Endothelial cell of umbilical vein (primary cell): ENCODE measurements at regions not wholly inside any gene's neighbourhood (a gene's known extent, or its start where the extent isn't known, plus 50 kb on each side); places are given as distances from the start of the nearest gene placed in this dataset.

Experiments
- BruUV-seq: library from RNA; stranded (reverse); fragments of 400-500 nt; replicated peaks from 2 replicates; lab custom pipeline; 2021; lab: Mats Ljungman, UMichigan
- CTCF ChIA-PET: fragments of 300-600, 350-600 bp; sonication (Branson Sonifier 250); formaldehyde crosslinking; loops from one replicate; lab custom pipeline; 2021; ENCODE audit warnings: antibody characterized with exemption, inconsistent platforms; lab: Charles Lee
- POLR2A ChIA-PET: fragments of 300-600, 350-600 bp; sonication (Branson Sonifier 250); formaldehyde crosslinking; loops from one replicate; lab custom pipeline; 2021; ENCODE audit warnings: antibody characterized with exemption, inconsistent platforms; lab: Charles Lee
- DNase-seq: peaks from one replicate; pipeline ENCODE4 v3.0.0-alpha.2; 2011; ENCODE audit warnings: low read depth, low spot score
- FAIRE-seq: peaks from 2 replicates; lab custom pipeline; 2011; peaks lifted over from hg19 to GRCh38; lab: Jason Lieb, UNC
- H2AFZ ChIP-seq: 2 replicates; pipeline ENCODE4 v1.6.0; 2012; ENCODE audit warnings: low read depth, low read length, control low read depth, inconsistent platforms
- H3K27ac ChIP-seq: 2 replicates; pipeline ENCODE4 v1.5.1; 2011; ENCODE audit warnings: low read depth, mild to moderate bottlenecking, control low read depth, low read length, moderate library complexity; ENCODE audit not compliant: insufficient read depth
- H3K27me3 ChIP-seq, 2 experiments: 2 replicates each; pipeline versions ENCODE4 v1.6.0 to v1.6.1; 2011; ENCODE audit warnings: low read length in 2 of 2, mixed read lengths in 1 of 2; ENCODE audit not compliant: control insufficient read depth in 2 of 2, insufficient read depth in 2 of 2
- H3K36me3 ChIP-seq, 2 experiments: 2 replicates in 1 of 2; 3 replicates in 1 of 2; pipeline ENCODE4 v1.5.1; 2011; ENCODE audit warnings: low read length in 2 of 2, mild to moderate bottlenecking in 1 of 2, moderate library complexity in 1 of 2; ENCODE audit not compliant: control insufficient read depth in 2 of 2, insufficient read depth in 2 of 2; ENCODE audit errors: extremely low read depth in 1 of 2
- H3K4me1 ChIP-seq: 3 replicates; pipeline ENCODE4 v1.5.1; 2011; ENCODE audit warnings: mild to moderate bottlenecking, low read length; ENCODE audit not compliant: control insufficient read depth, insufficient read depth; ENCODE audit errors: extremely low read depth
- H3K4me2 ChIP-seq: 2 replicates; pipeline ENCODE4 v1.6.1; 2011; ENCODE audit warnings: low read length, control low read depth, mixed read lengths; ENCODE audit not compliant: insufficient read depth
- H3K4me3 ChIP-seq, 3 experiments: fragments of 200-600 bp in 1 of 3; sonication (generic), shearing (Covaris generic) in 1 of 3; replicated peaks in 1 of 3; 2 replicates each; pipeline ENCODE4 v1.5.1; 2011 to 2016; ENCODE audit warnings: control low read depth in 3 of 3, low read length in 3 of 3, mild to moderate bottlenecking in 2 of 3, inconsistent platforms in 1 of 3, low read depth in 1 of 3, moderate library complexity in 1 of 3; ENCODE audit not compliant: insufficient read depth in 1 of 3
- H3K79me2 ChIP-seq: 2 replicates; pipeline ENCODE4 v1.6.0; 2012; ENCODE audit warnings: low read length, inconsistent platforms; ENCODE audit not compliant: control insufficient read depth, insufficient read depth
- H3K9ac ChIP-seq: replicated peaks from 2 replicates; pipeline ENCODE3; 2011; ENCODE audit warnings: low read length, control low read depth; ENCODE audit not compliant: insufficient read depth; ENCODE audit errors: extremely low read depth
- H3K9me1 ChIP-seq: replicated peaks from 3 replicates; pipeline ENCODE4 v1.6.0; 2011; ENCODE audit warnings: mild to moderate bottlenecking, low read length; ENCODE audit not compliant: control insufficient read depth, insufficient read depth; ENCODE audit errors: extremely low read depth
- H3K9me3 ChIP-seq: replicated peaks from 2 replicates; pipeline ENCODE4 v1.5.1; 2012; ENCODE audit warnings: low read length, inconsistent platforms; ENCODE audit not compliant: control insufficient read depth, insufficient read depth
- H4K20me1 ChIP-seq: replicated peaks from 2 replicates; pipeline ENCODE3; 2011; ENCODE audit warnings: mild to moderate bottlenecking, low read length; ENCODE audit not compliant: control insufficient read depth, insufficient read depth; ENCODE audit errors: extremely low read depth
- EZH2 ChIP-seq: IDR thresholded peaks from 2 replicates; pipeline ENCODE4 v1.6.1; 2012; ENCODE audit warnings: borderline replicate concordance, low read depth, mild to moderate bottlenecking, moderate library complexity, low read length, inconsistent platforms; ENCODE audit not compliant: severe bottlenecking
- FOS ChIP-seq: IDR thresholded peaks from 2 replicates; pipeline ENCODE4 v1.6.1; 2011; ENCODE audit warnings: mild to moderate bottlenecking, low read length, moderate library complexity, borderline replicate concordance; ENCODE audit not compliant: insufficient read depth
- GATA2 ChIP-seq: IDR thresholded peaks from 2 replicates; pipeline ENCODE4 v1.7.0; 2011; ENCODE audit warnings: low read depth, mild to moderate bottlenecking, moderate library complexity, mixed read lengths, low read length; ENCODE audit not compliant: insufficient read length, insufficient read depth
- JUN ChIP-seq: IDR thresholded peaks from 2 replicates; pipeline ENCODE4 v1.6.1; 2011; ENCODE audit warnings: borderline replicate concordance, low read depth; ENCODE audit not compliant: insufficient read length, insufficient read depth
- MYC ChIP-seq: IDR thresholded peaks from one replicate; pipeline ENCODE4 v1.6.1; 2011; ENCODE audit warnings: mild to moderate bottlenecking, low read depth, low read length
- POLR2A ChIP-seq: IDR thresholded peaks from 2 replicates; pipeline ENCODE4 v1.6.1; 2012; ENCODE audit warnings: low read depth, mild to moderate bottlenecking, control low read depth, low read length
- POLR2AphosphoS5 ChIP-seq: IDR thresholded peaks from 2 replicates; pipeline ENCODE4 v1.6.1; 2012; ENCODE audit warnings: low read depth, mild to moderate bottlenecking, control low read depth, low read length, moderate library complexity; ENCODE audit not compliant: insufficient read depth
- dilution Hi-C: fragments of 300-500 bp; cut with MboI; formaldehyde crosslinking; loops from one replicate; pipeline ENCODE4 v1.15.0; 2019; ENCODE audit warnings: low sequenced_read_pairs; ENCODE audit not compliant: extremely low pct_ligation_motif_present
- intact Hi-C: fragments of 100-400 bp; cut with micrococcal nuclease; formaldehyde crosslinking; loops from one replicate; pipeline ENCODE4 v1.10.0; 2022
- TF ChIP-seq, protein P1 (sequence below): IDR thresholded peaks from 2 replicates; pipeline ENCODE4 v1.6.1; 2011; ENCODE audit not compliant: insufficient read depth, insufficient read length
- TF ChIP-seq, protein P2 (sequence below), 2 donors: IDR thresholded peaks; 1 replicate in 1 of 2; 2 replicates in 1 of 2; pipeline ENCODE4 v1.5.1; 2011; ENCODE audit warnings: low read length in 2 of 2, mild to moderate bottlenecking in 2 of 2, moderate library complexity in 2 of 2, control low read depth in 1 of 2, inconsistent platforms in 1 of 2, low read depth in 1 of 2; ENCODE audit not compliant: insufficient read depth in 1 of 2; ENCODE audit errors: extremely low read depth in 1 of 2

DNA sequence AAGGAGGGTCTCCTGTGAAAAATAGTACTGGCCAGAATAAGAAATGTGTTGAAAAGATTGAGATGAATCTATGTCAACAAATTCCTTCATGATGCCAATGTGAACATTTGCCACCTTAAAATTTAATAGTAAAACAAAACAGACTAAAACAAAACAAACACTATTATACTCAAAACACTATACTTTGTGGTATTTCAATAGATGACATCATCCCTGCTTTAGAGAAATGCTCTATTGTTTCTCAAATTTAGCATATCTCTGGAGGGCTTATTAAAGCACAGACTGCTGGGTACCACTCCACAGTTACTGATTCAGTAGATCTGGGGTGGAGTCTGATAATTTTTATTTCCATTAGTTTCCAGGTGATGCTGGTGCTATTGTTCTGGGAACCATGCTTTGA, 579.4 kb upstream of the FAM98A start:
- H3K27ac ChIP-seq, result no peak overlapping the region
- ChIA-PET POLR2A (no interaction called here), CTCF (no interaction called here)
- no peaks in the 10 kb centered on the region for H3K9me3 ChIP-seq
- H3K4me3 ChIP-seq, result no peak overlapping the region
- H3K4me1 ChIP-seq, result no peaks in the 10 kb centered on the region
- H3K27me3 ChIP-seq, result no peaks in the 10 kb centered on the region
- H3K36me3 ChIP-seq, result no peaks in the 10 kb centered on the region
- no peak for FAIRE-seq
- no TSS peak for BruUV-seq
- H3K79me2 ChIP-seq, result no peaks in the 10 kb centered on the region
- H3K4me2 ChIP-seq, result no peak overlapping the region
- H3K9me1 ChIP-seq, result no peaks in the 10 kb centered on the region
- dilution Hi-C loops (no loop called here), intact Hi-C loops (no loop called here)
- no peak overlapping the region for H2AFZ ChIP-seq
- H4K20me1 ChIP-seq, result no peaks in the 10 kb centered on the region
- no peak for DNase-seq
- no peak for TF ChIP-seq POLR2A
- TF ChIP-seq, protein P1, sequence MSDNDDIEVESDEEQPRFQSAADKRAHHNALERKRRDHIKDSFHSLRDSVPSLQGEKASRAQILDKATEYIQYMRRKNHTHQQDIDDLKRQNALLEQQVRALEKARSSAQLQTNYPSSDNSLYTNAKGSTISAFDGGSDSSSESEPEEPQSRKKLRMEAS, result no peak
- TF ChIP-seq FOS, result no peak
- TF ChIP-seq EZH2, result no peak
- TF ChIP-seq POLR2AphosphoS5, result no peak
- TF ChIP-seq GATA2, result no peak
- no peak for TF ChIP-seq JUN
- TF ChIP-seq MYC, result no peak
- TF ChIP-seq, protein P2, sequence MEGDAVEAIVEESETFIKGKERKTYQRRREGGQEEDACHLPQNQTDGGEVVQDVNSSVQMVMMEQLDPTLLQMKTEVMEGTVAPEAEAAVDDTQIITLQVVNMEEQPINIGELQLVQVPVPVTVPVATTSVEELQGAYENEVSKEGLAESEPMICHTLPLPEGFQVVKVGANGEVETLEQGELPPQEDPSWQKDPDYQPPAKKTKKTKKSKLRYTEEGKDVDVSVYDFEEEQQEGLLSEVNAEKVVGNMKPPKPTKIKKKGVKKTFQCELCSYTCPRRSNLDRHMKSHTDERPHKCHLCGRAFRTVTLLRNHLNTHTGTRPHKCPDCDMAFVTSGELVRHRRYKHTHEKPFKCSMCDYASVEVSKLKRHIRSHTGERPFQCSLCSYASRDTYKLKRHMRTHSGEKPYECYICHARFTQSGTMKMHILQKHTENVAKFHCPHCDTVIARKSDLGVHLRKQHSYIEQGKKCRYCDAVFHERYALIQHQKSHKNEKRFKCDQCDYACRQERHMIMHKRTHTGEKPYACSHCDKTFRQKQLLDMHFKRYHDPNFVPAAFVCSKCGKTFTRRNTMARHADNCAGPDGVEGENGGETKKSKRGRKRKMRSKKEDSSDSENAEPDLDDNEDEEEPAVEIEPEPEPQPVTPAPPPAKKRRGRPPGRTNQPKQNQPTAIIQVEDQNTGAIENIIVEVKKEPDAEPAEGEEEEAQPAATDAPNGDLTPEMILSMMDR (IDR thresholded peaks at IDR 0.05; ENCODE audit: extremely low read depth in 1 of 2, insufficient read depth in 1 of 2, low read depth in 1 of 2, low read length in 2 of 2), result no peak
- no peak overlapping the region for H3K9ac ChIP-seq
